OCI-LY1 (cell line): ENCODE measurements at regions not wholly inside any gene's neighbourhood (a gene's known extent, or its start where the extent isn't known, plus 50 kb on each side); places are given as distances from the start of the nearest gene placed in this dataset.
"Not testable (repeated sequence)": the region's sequence is repeated elsewhere in the genome, so short reads cannot be mapped to it uniquely, and the experiment has no call there.

Experiments
- H2AFZ ChIP-seq: fragments of 200-600 bp; sonication (generic), shearing (Covaris generic); 2 replicates; pipeline ENCODE4 v1.6.0; 2014; ENCODE audit warnings: antibody characterized with exemption, mild to moderate bottlenecking, low read length
- H3F3A ChIP-seq: fragments of 200-600 bp; sonication (generic), shearing (Covaris generic); 2 replicates; pipeline ENCODE4 v1.6.0; 2014; ENCODE audit warnings: mild to moderate bottlenecking, antibody characterized with exemption, low read length, moderate library complexity; ENCODE audit not compliant: insufficient read depth
- H3K27ac ChIP-seq: fragments of 200-600 bp; sonication (generic); 2 replicates; pipeline ENCODE4 v1.5.1; 2014; ENCODE audit warnings: low read length, mixed run types, mild to moderate bottlenecking, low read depth; ENCODE audit not compliant: poor library complexity, severe bottlenecking
- H3K27me3 ChIP-seq: fragments of 200-600 bp; sonication (generic); 2 replicates; pipeline ENCODE4 v1.6.0; 2014; ENCODE audit warnings: antibody characterized with exemption, mild to moderate bottlenecking, low read length, moderate library complexity; ENCODE audit not compliant: insufficient read depth
- H3K36me3 ChIP-seq: fragments of 200-600 bp; sonication (generic); 2 replicates; pipeline ENCODE4 v1.6.1; 2014; ENCODE audit warnings: mild to moderate bottlenecking, antibody characterized with exemption, low read length, moderate library complexity, mixed read lengths; ENCODE audit not compliant: insufficient read depth
- H3K4me1 ChIP-seq: fragments of 200-600 bp; sonication (generic); 2 replicates; pipeline ENCODE4 v1.5.1; 2014; ENCODE audit warnings: mild to moderate bottlenecking, low read length, moderate library complexity; ENCODE audit not compliant: insufficient read depth, severe bottlenecking
- H3K4me2 ChIP-seq: fragments of 200-600 bp; sonication (generic), shearing (Covaris generic); 2 replicates; pipeline ENCODE4 v1.6.1; 2014; ENCODE audit warnings: low read length
- H3K4me3 ChIP-seq: fragments of 200-600 bp; sonication (generic); 2 replicates; pipeline ENCODE4 v1.5.1; 2014; ENCODE audit warnings: low read length, low read depth, mild to moderate bottlenecking, mixed read lengths; ENCODE audit not compliant: poor library complexity, severe bottlenecking
- H3K79me2 ChIP-seq: fragments of 200-600 bp; shearing (Covaris generic); 2 replicates; pipeline ENCODE4 v1.6.1; 2016; ENCODE audit warnings: mixed run types, low read length, mixed read lengths; ENCODE audit not compliant: insufficient read depth
- H3K9ac ChIP-seq: fragments of 200-600 bp; sonication (generic), shearing (Covaris generic); 2 replicates; pipeline ENCODE4 v1.6.1; 2014; ENCODE audit warnings: mild to moderate bottlenecking, low read length, mixed read lengths
- H3K9me2 ChIP-seq: fragments of 200-600 bp; sonication (generic), shearing (Covaris generic); 2 replicates; pipeline ENCODE4 v1.6.1; 2014; ENCODE audit warnings: low read depth, mild to moderate bottlenecking, low read length, mixed read lengths
- H3K9me3 ChIP-seq: fragments of 200-600 bp; shearing (Covaris generic); 2 replicates; pipeline ENCODE4 v1.6.1; 2014; ENCODE audit warnings: low read length, mixed read lengths
- H4K20me1 ChIP-seq: fragments of 200-600 bp; sonication (generic), shearing (Covaris generic); 2 replicates; pipeline ENCODE4 v1.6.0; 2016; ENCODE audit warnings: mild to moderate bottlenecking, low read length; ENCODE audit not compliant: insufficient read depth
- CTCF ChIP-seq: fragments of 200-600 bp; sonication (generic), shearing (Covaris generic); IDR thresholded peaks from 2 replicates; pipeline ENCODE4 v1.5.1; 2017; ENCODE audit warnings: mild to moderate bottlenecking, antibody characterized with exemption, low read length, moderate library complexity, mixed read lengths
- EZH2 ChIP-seq: fragments of 200-600 bp; sonication (generic), shearing (Covaris generic); IDR thresholded peaks from 2 replicates; pipeline ENCODE4 v1.8.0; 2017; ENCODE audit warnings: borderline replicate concordance, mixed run types, mild to moderate bottlenecking, antibody characterized with exemption, low read length, moderate library complexity, mixed read lengths

DNA sequence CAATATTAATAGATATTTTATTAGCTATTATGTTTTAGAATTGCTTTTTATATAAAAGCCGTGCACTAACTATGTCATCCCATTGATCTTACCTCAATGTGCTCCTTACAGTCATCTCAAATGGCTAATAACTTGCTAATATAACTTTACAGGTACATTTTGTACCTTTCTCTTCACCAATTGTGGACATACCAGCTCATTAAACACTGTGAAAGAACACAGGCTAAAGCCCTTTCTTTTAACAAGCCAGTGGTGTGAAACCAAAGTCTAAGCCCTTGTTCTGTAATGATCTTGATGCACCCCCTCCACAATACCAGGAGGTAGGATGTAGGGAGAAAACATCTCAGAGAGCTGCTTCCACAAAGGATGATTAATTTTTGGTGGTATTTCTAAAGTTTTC, 675.3 kb upstream of the USP15 start:
- Histone ChIP-seq H3K27me3 (no peaks in the 10 kb centered on the region), H4K20me1 (no peaks in the 10 kb centered on the region), H3F3A (no peaks in the 10 kb centered on the region), H3K9ac (no peak overlapping the region), H3K9me2 (no peaks in the 10 kb centered on the region), H3K4me3 (no peak overlapping the region), H3K79me2 (no peaks in the 10 kb centered on the region), H2AFZ (no peak overlapping the region), H3K4me1 (no peaks in the 10 kb centered on the region), H3K4me2 (no peak overlapping the region), H3K36me3 (no peaks in the 10 kb centered on the region), H3K27ac (no peak overlapping the region), H3K9me3 (no peaks in the 10 kb centered on the region)
- no peak for TF ChIP-seq EZH2
- no peak for TF ChIP-seq CTCF

DNA sequence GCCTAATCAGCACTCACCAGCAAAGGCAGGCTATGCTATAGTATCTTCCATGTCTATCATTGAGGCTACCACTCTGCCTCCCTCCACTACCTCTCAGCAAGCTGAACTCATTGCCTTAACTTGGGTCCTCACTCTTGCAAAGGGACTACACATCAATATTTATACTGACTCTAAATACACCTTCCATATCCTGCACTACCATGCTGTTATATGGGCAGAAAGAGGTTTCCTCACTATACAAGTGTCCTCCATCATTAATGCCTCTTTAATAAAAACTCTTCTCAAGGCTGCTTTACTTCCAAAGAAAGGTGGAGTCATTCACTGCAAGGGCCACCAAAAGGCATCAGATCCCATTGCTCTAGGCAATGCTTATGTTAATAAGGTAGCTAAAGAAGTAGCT, 669.3 kb upstream of the USP15 start:
- not testable (repeated sequence) for H3F3A ChIP-seq, H4K20me1 ChIP-seq, H3K79me2 ChIP-seq, H3K4me3 ChIP-seq, H2AFZ ChIP-seq, H3K9me2 ChIP-seq, H3K27me3 ChIP-seq, H3K9ac ChIP-seq, H3K4me2 ChIP-seq, H3K9me3 ChIP-seq, H3K27ac ChIP-seq, H3K36me3 ChIP-seq, H3K4me1 ChIP-seq

DNA sequence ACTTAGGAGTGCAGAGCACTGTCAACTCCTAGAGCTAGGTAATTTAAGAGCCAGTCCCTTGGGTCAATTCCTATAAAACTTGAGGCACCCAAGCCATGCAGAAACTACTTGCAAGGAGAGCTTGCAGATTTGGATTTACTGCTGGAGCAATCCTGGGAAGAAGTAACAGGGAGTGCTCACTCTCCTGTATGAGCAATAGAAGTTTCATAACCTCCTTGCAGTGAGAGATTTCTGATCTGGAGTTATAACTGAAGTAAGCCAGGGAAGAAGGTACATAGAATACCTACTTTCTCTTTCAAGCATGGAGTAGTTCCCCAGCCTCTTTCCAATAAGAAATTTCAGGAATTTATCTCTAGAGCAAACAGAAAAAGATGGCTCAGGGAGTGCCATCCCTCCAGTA, 650.1 kb upstream of the USP15 start:
- no peak overlapping the region for H2AFZ ChIP-seq
- H3K4me2 ChIP-seq = no peak overlapping the region
- H3K36me3 ChIP-seq = no peaks in the 10 kb centered on the region
- H3F3A ChIP-seq = no peaks in the 10 kb centered on the region
- H3K9me2 ChIP-seq = no peaks in the 10 kb centered on the region
- TF ChIP-seq EZH2 (no peak), CTCF (no peak)
- no peaks in the 10 kb centered on the region for H3K9me3 ChIP-seq
- no peak overlapping the region for H3K27ac ChIP-seq
- no peaks in the 10 kb centered on the region for H4K20me1 ChIP-seq
- H3K4me1 ChIP-seq = no peaks in the 10 kb centered on the region
- H3K27me3 ChIP-seq = no peaks in the 10 kb centered on the region
- H3K9ac ChIP-seq = no peak overlapping the region
- no peaks in the 10 kb centered on the region for H3K79me2 ChIP-seq
- H3K4me3 ChIP-seq = no peak overlapping the region

DNA sequence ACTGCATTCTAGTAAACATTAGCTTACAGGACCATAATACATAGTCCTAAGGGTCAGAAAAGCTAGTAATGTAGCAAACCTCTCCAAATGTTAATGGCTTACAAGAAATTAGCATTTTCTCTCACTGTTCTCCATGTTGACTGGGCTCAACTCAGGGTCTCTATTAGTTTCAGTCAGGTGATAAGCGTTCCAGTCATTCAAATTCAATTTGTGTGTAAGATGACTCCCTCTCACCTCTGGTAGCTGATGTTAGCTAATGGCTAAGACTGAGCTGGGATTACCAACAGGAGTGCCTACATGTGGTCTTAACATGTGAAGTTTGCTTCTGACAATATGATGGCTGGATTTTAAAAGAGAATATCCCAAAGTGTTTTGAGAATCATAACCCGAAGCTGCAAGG, 630.5 kb upstream of the USP15 start:
- Histone ChIP-seq H3K27me3 (no peaks in the 10 kb centered on the region), H3K4me1 (no peaks in the 10 kb centered on the region), H2AFZ (no peak overlapping the region), H3K9me3 (no peaks in the 10 kb centered on the region), H3F3A (no peaks in the 10 kb centered on the region), H3K79me2 (no peaks in the 10 kb centered on the region), H3K9me2 (no peaks in the 10 kb centered on the region), H3K4me3 (no peak overlapping the region), H3K27ac (no peak overlapping the region), H4K20me1 (no peaks in the 10 kb centered on the region), H3K9ac (no peak overlapping the region), H3K4me2 (no peak overlapping the region), H3K36me3 (no peaks in the 10 kb centered on the region)
- TF ChIP-seq CTCF = no peak
- TF ChIP-seq EZH2 = no peak
